Colonic mucosa (tissue), 4 donors: ENCODE measurements at regions not wholly inside any gene's neighbourhood (a gene's known extent, or its start where the extent isn't known, plus 50 kb on each side); places are given as distances from the start of the nearest gene placed in this dataset.

Experiments
- DNase-seq: peaks from one replicate; pipeline ENCODE4 v3.0.0-alpha.2; 2020
- H3K27ac ChIP-seq: fragments of 200-600 bp; one replicate; pipeline ENCODE4 v1.8.0; 2021
- H3K27me3 ChIP-seq: fragments of 200-600 bp; one replicate; pipeline ENCODE4 v1.8.0; 2021
- H3K36me3 ChIP-seq: fragments of 200-600 bp; one replicate; pipeline ENCODE4 v1.8.0; 2021
- H3K4me1 ChIP-seq: fragments of 200-600 bp; one replicate; pipeline ENCODE4 v1.8.0; 2021; ENCODE audit warnings: mild to moderate bottlenecking
- H3K4me3 ChIP-seq: fragments of 200-600 bp; one replicate; pipeline ENCODE4 v1.8.0; 2021
- H3K9ac ChIP-seq, 2 donors: one replicate each; pipeline ENCODE4 v1.7.0; 2013; ENCODE audit warnings: control low read depth in 2 of 2, low read depth in 2 of 2, low read length in 2 of 2
- H3K9me3 ChIP-seq: fragments of 200-600 bp; one replicate; pipeline ENCODE4 v1.8.0; 2021
- intact Hi-C: fragments of 100-400 bp; cut with DNase I; formaldehyde crosslinking; loops from one replicate; pipeline ENCODE4 v1.14.1; 2022
- TF ChIP-seq, protein P1 (sequence below): fragments of 200-600 bp; IDR thresholded peaks from one replicate; pipeline ENCODE4 v1.8.0; 2022; ENCODE audit warnings: antibody characterized with exemption, mild to moderate bottlenecking
- donor health status: healthy.
- donor health status: DM: no; HTN: no; CAD: no.
- donor health status: DM: no; HTN: no; CAD: no.

DNA sequence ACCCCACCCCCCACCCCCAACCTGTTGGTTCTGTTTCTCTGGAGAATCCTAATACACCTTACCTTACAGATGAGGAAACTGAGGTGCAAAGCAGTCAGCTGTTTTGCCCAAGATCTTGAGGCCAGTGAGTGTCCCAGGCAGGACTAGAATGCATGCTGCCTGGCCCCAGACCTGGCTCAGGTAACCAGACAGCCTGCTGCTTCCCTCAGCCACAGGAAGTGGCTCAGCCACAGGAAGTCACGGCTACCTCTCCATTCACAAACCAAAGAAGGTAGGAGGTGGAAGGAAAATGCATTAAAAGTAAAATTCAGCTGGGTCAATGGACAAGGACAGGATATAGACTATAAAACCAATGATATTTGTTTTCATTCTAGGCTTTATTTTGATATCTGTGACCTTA lies 517.6 kb downstream of the CD83 start:
- Histone ChIP-seq H3K9me3 (no peaks in the 10 kb centered on the region), H3K4me3 (no peak overlapping the region)
- TF ChIP-seq, protein P1, sequence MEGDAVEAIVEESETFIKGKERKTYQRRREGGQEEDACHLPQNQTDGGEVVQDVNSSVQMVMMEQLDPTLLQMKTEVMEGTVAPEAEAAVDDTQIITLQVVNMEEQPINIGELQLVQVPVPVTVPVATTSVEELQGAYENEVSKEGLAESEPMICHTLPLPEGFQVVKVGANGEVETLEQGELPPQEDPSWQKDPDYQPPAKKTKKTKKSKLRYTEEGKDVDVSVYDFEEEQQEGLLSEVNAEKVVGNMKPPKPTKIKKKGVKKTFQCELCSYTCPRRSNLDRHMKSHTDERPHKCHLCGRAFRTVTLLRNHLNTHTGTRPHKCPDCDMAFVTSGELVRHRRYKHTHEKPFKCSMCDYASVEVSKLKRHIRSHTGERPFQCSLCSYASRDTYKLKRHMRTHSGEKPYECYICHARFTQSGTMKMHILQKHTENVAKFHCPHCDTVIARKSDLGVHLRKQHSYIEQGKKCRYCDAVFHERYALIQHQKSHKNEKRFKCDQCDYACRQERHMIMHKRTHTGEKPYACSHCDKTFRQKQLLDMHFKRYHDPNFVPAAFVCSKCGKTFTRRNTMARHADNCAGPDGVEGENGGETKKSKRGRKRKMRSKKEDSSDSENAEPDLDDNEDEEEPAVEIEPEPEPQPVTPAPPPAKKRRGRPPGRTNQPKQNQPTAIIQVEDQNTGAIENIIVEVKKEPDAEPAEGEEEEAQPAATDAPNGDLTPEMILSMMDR: no peak

DNA sequence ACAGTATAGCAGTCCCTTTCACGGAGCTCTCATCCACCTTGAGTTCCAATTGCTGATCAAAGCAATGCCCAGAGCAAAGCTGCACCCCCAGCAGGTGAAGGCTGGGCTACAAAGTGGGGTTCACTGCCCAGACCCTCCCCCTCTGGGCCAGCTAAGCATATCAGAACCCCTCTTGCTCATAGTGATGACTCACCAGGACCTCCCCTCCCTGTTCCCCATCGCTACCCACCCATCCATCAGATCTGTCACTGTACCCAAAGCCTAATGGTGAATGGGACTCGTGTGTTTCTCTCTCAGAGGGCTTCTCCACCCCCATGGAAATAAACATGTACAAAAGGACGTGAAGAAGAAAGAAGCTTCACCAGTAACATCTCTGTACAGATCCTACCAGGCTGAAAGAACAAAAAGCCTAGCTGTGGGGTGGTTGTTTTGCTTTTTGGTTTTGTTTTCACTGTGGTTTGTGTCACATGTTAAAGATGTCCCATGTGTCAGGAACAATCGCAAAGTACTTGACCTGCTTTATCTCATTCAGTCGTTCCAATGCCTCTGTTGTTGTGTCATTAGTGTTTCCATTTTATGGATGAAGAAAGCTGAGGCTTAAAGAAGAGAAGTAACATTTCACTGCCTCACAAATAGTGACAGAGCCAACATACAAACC lies 518.5 kb downstream of the CD83 start:
- no peaks in the 10 kb centered on the region for H3K36me3 ChIP-seq
- H3K4me1 ChIP-seq: peaks cover 4% of the 10 kb centered on the region
- TF ChIP-seq, protein P1: no peak
- no peaks in the 10 kb centered on the region for H3K9me3 ChIP-seq
- intact Hi-C loops: no loop called here
- H3K27ac ChIP-seq: no peak overlapping the region
- H3K9ac ChIP-seq: no peak overlapping the region
- H3K4me3 ChIP-seq: no peak overlapping the region
- no peaks in the 10 kb centered on the region for H3K27me3 ChIP-seq
- no peak for DNase-seq

More for the DNA sequence above, 517.6 kb downstream of the CD83 start:
- Histone ChIP-seq H3K27ac (no peak overlapping the region), H3K4me1 (peaks cover 4% of the 10 kb centered on the region), H3K27me3 (no peaks in the 10 kb centered on the region), H3K9ac (no peak overlapping the region), H3K36me3 (no peaks in the 10 kb centered on the region)
- intact Hi-C loops: no loop called here
- no peak for DNase-seq

DNA sequence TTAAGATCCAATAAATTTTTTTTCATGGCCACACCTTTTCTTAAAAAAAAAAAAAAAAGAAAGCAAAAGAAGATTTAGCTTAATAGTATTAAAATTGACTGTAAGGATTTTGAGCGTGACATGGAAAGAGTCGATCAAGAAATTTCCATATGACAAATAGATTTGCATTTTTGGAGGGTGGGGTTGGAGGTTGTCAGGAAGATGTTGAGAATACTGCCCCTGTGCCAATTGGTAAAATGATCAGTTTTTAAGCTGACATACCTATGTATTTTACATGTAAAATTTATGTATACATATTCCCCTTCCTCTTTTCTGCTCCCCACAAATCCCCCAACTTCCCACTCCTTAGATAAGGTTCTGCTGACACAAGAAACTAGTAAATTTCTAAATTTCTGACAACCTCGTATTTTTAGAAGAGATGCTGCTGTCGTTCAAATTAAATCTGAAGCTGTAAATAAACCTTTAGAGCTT lies 520.9 kb downstream of the CD83 start:
- Histone ChIP-seq H3K4me3 (no peak overlapping the region), H3K9me3 (no peaks in the 10 kb centered on the region), H3K36me3 (no peaks in the 10 kb centered on the region), H3K9ac (no peak overlapping the region), H3K27me3 (no peaks in the 10 kb centered on the region), H3K4me1 (peaks cover 4% of the 10 kb centered on the region), H3K27ac (no peak overlapping the region)
- no peak for DNase-seq
- intact Hi-C loops: no loop called here
- TF ChIP-seq, protein P1: no peak

DNA sequence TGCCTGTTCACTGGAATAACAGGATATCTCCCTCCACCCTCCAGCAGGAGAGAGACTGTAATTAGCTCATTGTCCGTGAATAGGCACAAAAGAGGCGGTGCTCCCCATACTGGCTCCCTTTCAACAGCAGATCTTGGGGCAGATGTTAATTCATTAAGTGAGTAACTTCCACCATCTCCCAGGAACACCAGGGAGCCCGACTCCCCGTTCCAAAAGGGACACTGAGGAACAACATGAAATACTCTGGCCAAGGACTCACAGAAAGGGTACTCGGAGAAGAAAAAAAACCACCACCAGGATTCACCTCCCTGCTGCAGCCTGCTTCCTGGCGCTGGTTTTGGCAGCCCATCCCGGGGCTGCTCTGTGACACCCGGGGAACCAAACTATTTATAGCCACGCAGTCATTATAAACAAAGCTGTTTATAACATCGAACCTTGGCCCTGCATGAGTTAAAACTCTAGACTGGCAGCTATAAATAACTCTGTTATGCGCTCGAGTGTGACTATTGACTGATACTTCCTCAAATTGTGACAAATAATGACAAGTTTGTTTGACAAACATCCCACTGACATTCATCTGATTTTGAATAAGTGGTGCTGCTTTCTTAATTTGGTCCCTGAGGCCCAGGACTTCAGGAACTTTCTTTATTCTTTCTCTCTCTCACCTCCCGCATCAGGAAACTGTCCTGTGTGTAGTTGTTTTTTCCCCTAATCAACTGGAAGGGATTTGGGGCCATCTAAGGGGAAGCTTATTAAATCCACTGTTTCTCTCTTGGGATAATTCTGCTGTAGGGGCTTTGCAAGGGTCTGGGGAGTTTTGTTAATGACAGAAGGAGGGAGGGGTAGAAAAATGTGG lies 521.6 kb downstream of the CD83 start:
- Histone ChIP-seq H3K4me3 (no peak overlapping the region), H3K9me3 (no peaks in the 10 kb centered on the region), H3K4me1 (peaks cover 4% of the 10 kb centered on the region), H3K27ac (no peak overlapping the region), H3K9ac (peak overlapping the region in 1 of 2 donors; percentile 53), H3K27me3 (no peaks in the 10 kb centered on the region), H3K36me3 (no peaks in the 10 kb centered on the region)
- TF ChIP-seq, protein P1: no peak
- peak; percentile 36 for DNase-seq
- intact Hi-C loops: no loop called here

DNA sequence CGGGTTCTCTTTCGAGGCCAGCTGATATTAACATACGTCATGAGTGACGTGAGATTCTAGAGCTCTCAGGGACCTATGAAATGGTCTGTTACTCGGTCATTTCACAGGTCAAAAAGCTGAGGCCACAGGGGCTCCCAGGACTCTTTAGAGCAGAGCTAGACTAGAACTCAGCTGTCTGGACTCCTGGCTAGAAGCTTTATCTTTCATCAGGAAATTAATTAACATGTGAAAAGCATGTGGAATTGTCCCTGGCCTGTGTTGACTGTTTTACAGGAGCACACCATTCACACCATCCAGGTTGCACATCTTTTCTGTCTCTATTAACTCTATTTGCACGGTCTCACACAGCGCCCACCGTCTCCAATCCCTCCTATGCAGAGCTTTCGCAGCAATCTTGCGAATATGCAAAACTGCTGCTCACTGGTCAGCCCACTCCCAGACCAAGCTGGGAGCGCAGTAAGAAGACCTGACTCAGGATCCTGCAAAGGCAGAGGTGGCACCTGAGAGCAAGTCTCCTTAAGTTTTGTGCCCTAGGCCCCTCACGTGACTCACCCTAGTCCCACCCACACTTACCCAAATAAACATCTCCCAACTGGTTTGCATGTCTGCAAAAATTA lies 522.5 kb downstream of the CD83 start:
- Histone ChIP-seq H3K27me3 (no peaks in the 10 kb centered on the region), H3K4me3 (no peak overlapping the region), H3K36me3 (no peaks in the 10 kb centered on the region), H3K27ac (no peak overlapping the region), H3K9me3 (no peaks in the 10 kb centered on the region), H3K9ac (no peak overlapping the region), H3K4me1 (peaks cover 4% of the 10 kb centered on the region)
- intact Hi-C loops: no loop called here
- no peak for DNase-seq
- TF ChIP-seq, protein P1: no peak
